ENCODE measurements at regions not wholly inside any gene's neighbourhood (a gene's known extent, or its start where the extent isn't known, plus 50 kb on each side); places are given as distances from the start of the nearest gene placed in this dataset.

DNA sequence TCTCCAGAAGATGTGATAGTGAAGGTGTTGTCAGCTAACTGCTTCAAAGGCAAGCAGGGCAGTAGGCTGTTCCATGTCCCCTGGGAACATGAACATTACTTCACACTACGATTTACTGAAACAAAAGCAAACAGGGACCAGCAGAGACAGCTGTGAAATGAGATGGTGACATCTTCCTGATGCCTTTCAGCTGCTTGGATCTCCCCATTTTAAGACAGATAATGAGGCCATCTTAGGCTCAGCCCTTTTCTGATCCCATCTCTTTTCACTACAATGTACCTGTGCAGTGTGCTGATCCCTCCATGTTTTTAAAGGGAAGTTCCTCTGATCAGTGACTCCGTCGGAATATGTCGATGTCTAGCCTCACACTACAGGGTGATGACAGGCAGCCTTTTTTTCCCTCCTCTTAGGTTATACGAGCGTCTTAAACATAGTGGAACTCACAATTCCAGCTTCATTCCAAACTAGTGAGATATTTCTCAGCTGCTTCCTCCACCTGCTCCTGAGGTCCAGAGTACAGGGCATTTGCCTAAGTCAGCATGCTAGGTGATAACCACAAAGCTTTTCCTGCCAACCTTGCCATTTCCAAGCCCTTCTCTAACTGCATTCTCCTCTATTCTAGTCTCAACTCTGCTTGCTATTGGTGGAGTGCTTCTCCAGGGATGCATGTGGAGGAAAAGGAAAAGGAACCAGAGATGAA is 87.6 kb upstream of the EGLN3 start:
- H3K27me3 Mint-ChIP-seq (ENCODE audit: insufficient read depth): peaks cover 2% of the 10 kb centered on the region; the same call in 1 of the 2 replicates
- H3K9me3 Mint-ChIP-seq: peaks cover 11% of the 10 kb centered on the region; the same call in 1 of the 2 replicates
- H3K4me1 Mint-ChIP-seq (ENCODE audit: low read depth): no peaks in the 10 kb centered on the region
- no peak for TF ChIP-seq CTCF (IDR thresholded peaks at IDR 0.05)
- DNase-seq: no peak
- no peaks in the 10 kb centered on the region for H3K36me3 Mint-ChIP-seq (ENCODE audit: low read depth)
- no peak overlapping the region for H3K27ac Mint-ChIP-seq
- H3K4me3 Mint-ChIP-seq: no peak overlapping the region

- no peak for DNase-seq
- H3K27me3 Mint-ChIP-seq (ENCODE audit: insufficient read depth): peaks cover 2% of the 10 kb centered on the region; the same call in 1 of the 2 replicates
- no peaks in the 10 kb centered on the region for H3K36me3 Mint-ChIP-seq (ENCODE audit: low read depth)
- peaks cover 8% of the 10 kb centered on the region; the same call in 1 of the 2 replicates for H3K9me3 Mint-ChIP-seq
- no peak for TF ChIP-seq CTCF (IDR thresholded peaks at IDR 0.05)
- no peak overlapping the region for H3K27ac Mint-ChIP-seq
- no peak overlapping the region for H3K4me3 Mint-ChIP-seq
- H3K4me1 Mint-ChIP-seq (ENCODE audit: low read depth): no peaks in the 10 kb centered on the region
Measured at GRCh38 chr14:34036319-34036766, 85.5 kb upstream of the EGLN3 start.

GRCh38 chr14:34035934-34036250 is 85.0 kb upstream of the EGLN3 start:
- Mint-ChIP-seq H3K9me3 (peaks cover 5% of the 10 kb centered on the region; the same call in 1 of the 2 replicates), H3K27me3 (ENCODE audit: insufficient read depth) (peaks cover 2% of the 10 kb centered on the region; the same call in 1 of the 2 replicates), H3K4me3 (no peak overlapping the region), H3K4me1 (ENCODE audit: low read depth) (no peaks in the 10 kb centered on the region), H3K36me3 (ENCODE audit: low read depth) (no peaks in the 10 kb centered on the region), H3K27ac (no peak overlapping the region)
- no peak for DNase-seq
- no peak for TF ChIP-seq CTCF (IDR thresholded peaks at IDR 0.05)

- DNase-seq: no peak
- peaks cover 5% of the 10 kb centered on the region; the same call in 1 of the 2 replicates for H3K9me3 Mint-ChIP-seq
- TF ChIP-seq CTCF (IDR thresholded peaks at IDR 0.05): no peak
- H3K27ac Mint-ChIP-seq: no peak overlapping the region
- H3K4me1 Mint-ChIP-seq (ENCODE audit: low read depth): no peaks in the 10 kb centered on the region
- H3K36me3 Mint-ChIP-seq (ENCODE audit: low read depth): no peaks in the 10 kb centered on the region
- H3K27me3 Mint-ChIP-seq (ENCODE audit: insufficient read depth): peaks cover 4% of the 10 kb centered on the region; the same call in 1 of the 2 replicates
- no peak overlapping the region for H3K4me3 Mint-ChIP-seq
Measured at GRCh38 chr14:34035177-34035933, 84.5 kb upstream of the EGLN3 start.

DNA sequence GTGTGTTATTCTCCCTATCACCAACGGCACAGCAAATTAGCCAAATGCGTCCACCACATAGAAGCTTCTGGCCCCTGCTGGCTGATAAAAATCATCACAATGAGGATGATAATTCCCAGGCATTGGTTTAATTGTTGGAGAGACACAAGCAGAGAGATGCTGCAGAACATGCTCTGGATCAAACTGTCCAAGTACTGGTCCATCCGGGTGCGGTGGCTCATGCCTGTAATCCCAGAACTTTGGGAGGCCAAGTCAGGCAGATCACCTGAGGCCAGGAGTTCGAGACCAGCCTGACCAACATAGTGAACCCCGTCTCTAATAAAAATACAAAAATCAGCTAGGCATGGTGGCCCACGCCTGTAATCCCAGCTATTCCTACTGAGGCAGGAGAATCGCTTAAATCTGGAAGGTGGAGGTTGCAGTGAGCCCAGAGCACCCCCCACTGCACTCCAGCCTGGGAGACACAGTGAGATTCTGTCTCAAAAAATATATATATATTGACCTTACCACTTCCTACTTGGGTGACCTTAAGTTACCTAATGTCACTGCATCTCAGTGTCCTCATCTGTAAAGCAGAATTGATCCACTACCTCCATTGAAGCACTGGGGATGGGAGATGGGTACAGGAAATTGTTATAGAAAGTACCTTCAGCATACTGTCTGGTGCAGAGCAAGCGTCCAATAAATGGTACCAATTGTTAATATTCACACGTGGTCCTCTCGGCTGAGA is 83.7 kb upstream of the EGLN3 start:
- Mint-ChIP-seq H3K36me3 (ENCODE audit: low read depth) (no peaks in the 10 kb centered on the region), H3K27ac (no peak overlapping the region), H3K9me3 (peaks cover 5% of the 10 kb centered on the region; the same call in 1 of the 2 replicates), H3K4me3 (no peak overlapping the region), H3K27me3 (ENCODE audit: insufficient read depth) (peaks cover 4% of the 10 kb centered on the region; the same call in 1 of the 2 replicates), H3K4me1 (ENCODE audit: low read depth) (no peaks in the 10 kb centered on the region)
- no peak for DNase-seq
- no peak for TF ChIP-seq CTCF (IDR thresholded peaks at IDR 0.05)
